ENCODE measurements at regions not wholly inside any gene's neighbourhood (a gene's known extent, or its start where the extent isn't known, plus 50 kb on each side); places are given as distances from the start of the nearest gene placed in this dataset.

- TF ChIP-seq CTCF (conservative IDR thresholded peaks at IDR 0.05; ENCODE audit: low read length): no peak
- no peak for TF ChIP-seq EZH2phosphoT487 (IDR thresholded peaks at IDR 0.05; ENCODE audit: borderline replicate concordance)
Measured at GRCh38 chrX:140172401-140172800, 207.1 kb upstream of the CXorf66 start.
